Neural crest cell (in vitro differentiated cells): ENCODE measurements at regions not wholly inside any gene's neighbourhood (a gene's known extent, or its start where the extent isn't known, plus 50 kb on each side); places are given as distances from the start of the nearest gene placed in this dataset.

Source experiments
- DNase-seq: peaks from one replicate; pipeline ENCODE4 v3.0.0; 2021; ENCODE audit warnings: low read depth, mixed read lengths, low spot score
- H3K27ac Mint-ChIP-seq: one replicate; pipeline ENCODE4 v1.8.0; 2021; ENCODE audit warnings: mild to moderate bottlenecking, mixed read lengths; ENCODE audit not compliant: unreplicated experiment
- H3K27me3 Mint-ChIP-seq: 2 replicates; pipeline ENCODE4 v1.8.0; 2021; ENCODE audit warnings: low read depth, mild to moderate bottlenecking, mixed read lengths
- H3K36me3 Mint-ChIP-seq: 2 replicates; pipeline ENCODE4 v1.8.0; 2021; ENCODE audit warnings: low read depth, mild to moderate bottlenecking, mixed read lengths
- H3K4me1 Mint-ChIP-seq: 2 replicates; pipeline ENCODE4 v1.8.0; 2021; ENCODE audit warnings: mixed read lengths
- H3K4me3 Mint-ChIP-seq: one replicate; pipeline ENCODE4 v1.8.0; 2021; ENCODE audit warnings: mild to moderate bottlenecking, mixed read lengths
- H3K9me3 Mint-ChIP-seq: 2 replicates; pipeline ENCODE4 v1.8.0; 2021; ENCODE audit warnings: mixed read lengths
- CTCF ChIP-seq: fragments of 200-600 bp; sonication (generic); conservative IDR thresholded peaks from 2 replicates; pipeline ENCODE4 v1.5.0; 2021; ENCODE audit warnings: antibody characterized with exemption, mild to moderate bottlenecking

- no peak for DNase-seq
- H3K4me3 Mint-ChIP-seq: no peak overlapping the region
- TF ChIP-seq CTCF: no peak
- no peaks in the 10 kb centered on the region for H3K36me3 Mint-ChIP-seq
- peaks cover 18% of the 10 kb centered on the region for H3K4me1 Mint-ChIP-seq
- no peaks in the 10 kb centered on the region for H3K27me3 Mint-ChIP-seq
- no peak overlapping the region for H3K27ac Mint-ChIP-seq
- H3K9me3 Mint-ChIP-seq: no peaks in the 10 kb centered on the region
Measured at GRCh38 chr15:29380466-29380865, 110.8 kb upstream of the NSMCE3 start.

- H3K27me3 Mint-ChIP-seq: no peaks in the 10 kb centered on the region
- no peaks in the 10 kb centered on the region for H3K9me3 Mint-ChIP-seq
- H3K27ac Mint-ChIP-seq: peak overlapping the region; percentile 87
- H3K4me3 Mint-ChIP-seq: no peak overlapping the region
- H3K36me3 Mint-ChIP-seq: no peaks in the 10 kb centered on the region
- no peak for TF ChIP-seq CTCF
- H3K4me1 Mint-ChIP-seq: peaks cover 14% of the 10 kb centered on the region
- no peak for DNase-seq
Measured at GRCh38 chr15:29379647-29380046, 110.0 kb upstream of the NSMCE3 start.

- TF ChIP-seq CTCF: no peak
- Mint-ChIP-seq H3K4me3 (no peak overlapping the region), H3K36me3 (no peaks in the 10 kb centered on the region), H3K9me3 (no peaks in the 10 kb centered on the region), H3K4me1 (peaks cover 14% of the 10 kb centered on the region), H3K27me3 (no peaks in the 10 kb centered on the region), H3K27ac (no peak overlapping the region)
- DNase-seq: no peak
Measured at GRCh38 chr15:29377161-29377560, 107.5 kb upstream of the NSMCE3 start.

GRCh38 chr15:29376590-29376989, 107.0 kb upstream of the NSMCE3 start:
- no peak for TF ChIP-seq CTCF
- Mint-ChIP-seq H3K9me3 (no peaks in the 10 kb centered on the region), H3K27me3 (no peaks in the 10 kb centered on the region), H3K4me1 (peaks cover 14% of the 10 kb centered on the region), H3K4me3 (no peak overlapping the region), H3K36me3 (no peaks in the 10 kb centered on the region), H3K27ac (peak overlapping the region; percentile 47)
- DNase-seq: no peak

GRCh38 chr15:29369261-29369660, 99.6 kb upstream of the NSMCE3 start:
- Mint-ChIP-seq H3K4me1 (no peaks in the 10 kb centered on the region), H3K27ac (no peak overlapping the region), H3K4me3 (no peak overlapping the region), H3K36me3 (peaks cover 8% of the 10 kb centered on the region), H3K27me3 (peaks cover 3% of the 10 kb centered on the region), H3K9me3 (peaks cover 14% of the 10 kb centered on the region)
- no peak for DNase-seq
- no peak for TF ChIP-seq CTCF
